GM12874 (cell line): ENCODE measurements at regions not wholly inside any gene's neighbourhood (a gene's known extent, or its start where the extent isn't known, plus 50 kb on each side); places are given as distances from the start of the nearest gene placed in this dataset.

Source experiments
- CTCF ChIP-seq: IDR thresholded peaks from 2 replicates; pipeline ENCODE4 v1.5.1; 2011; ENCODE audit warnings: low read depth, mild to moderate bottlenecking, control low read depth, low read length, moderate library complexity; ENCODE audit not compliant: insufficient read depth

- TF ChIP-seq CTCF: no peak
These were observed 56.4 kb upstream of the SPOCK3 start for GRCh38 chr4:167290678-167291077.

- TF ChIP-seq CTCF: no peak
These were observed 74.6 kb upstream of the SPOCK3 start for GRCh38 chr4:167308876-167309275.

- no peak for TF ChIP-seq CTCF
These were observed 87.0 kb upstream of the SPOCK3 start for GRCh38 chr4:167321299-167321698.

GRCh38 chr4:167339781-167340180 is 105.5 kb upstream of the SPOCK3 start:
- TF ChIP-seq CTCF: no peak

GRCh38 chr4:167359711-167360110 is 125.4 kb upstream of the SPOCK3 start:
- no peak for TF ChIP-seq CTCF

GRCh38 chr4:167379076-167379835 is 145.0 kb upstream of the SPOCK3 start:
- no peak for TF ChIP-seq CTCF

- no peak for TF ChIP-seq CTCF
These were observed 146.7 kb upstream of the SPOCK3 start for GRCh38 chr4:167380964-167381363.
